ENCODE measurements at regions not wholly inside any gene's neighbourhood (a gene's known extent, or its start where the extent isn't known, plus 50 kb on each side); places are given as distances from the start of the nearest gene placed in this dataset.

- Histone ChIP-seq H3K36me3 (ENCODE audit: control insufficient read depth in 1 of 2, insufficient read depth in 2 of 2, low read length in 2 of 2) (no peaks in the 10 kb centered on the region), H3K4me1 (ENCODE audit: control insufficient read depth in 1 of 2, insufficient read depth in 2 of 2, low read length in 2 of 2) (no peaks in the 10 kb centered on the region), H3K4me3 (ENCODE audit: low read depth in 1 of 2, low read length in 2 of 2) (no peak overlapping the region), H3K27me3 (ENCODE audit: low read depth, low read length) (peaks cover 6% of the 10 kb centered on the region), H3K9me3 (ENCODE audit: control insufficient read depth in 1 of 2, low read length in 2 of 2) (no peaks in the 10 kb centered on the region), H3K27ac (ENCODE audit: low read length) (no peak overlapping the region)
Measured at GRCh38 chr5:54902791-54903473, 82.5 kb downstream of the ESM1 start.

- Histone ChIP-seq H3K27ac (ENCODE audit: low read length) (peak overlapping the region; percentile 54), H3K36me3 (ENCODE audit: control insufficient read depth in 1 of 2, insufficient read depth in 2 of 2, low read length in 2 of 2) (no peaks in the 10 kb centered on the region), H3K27me3 (ENCODE audit: low read depth, low read length) (peaks cover 6% of the 10 kb centered on the region), H3K9me3 (ENCODE audit: control insufficient read depth in 1 of 2, low read length in 2 of 2) (no peaks in the 10 kb centered on the region), H3K4me3 (ENCODE audit: low read depth in 1 of 2, low read length in 2 of 2) (no peak overlapping the region), H3K4me1 (ENCODE audit: control insufficient read depth in 1 of 2, insufficient read depth in 2 of 2, low read length in 2 of 2) (no peaks in the 10 kb centered on the region)
Measured at GRCh38 chr5:54900984-54901725, 84.2 kb downstream of the ESM1 start.

- Histone ChIP-seq H3K4me1 (ENCODE audit: control insufficient read depth in 1 of 2, insufficient read depth in 2 of 2, low read length in 2 of 2) (no peaks in the 10 kb centered on the region), H3K9me3 (ENCODE audit: control insufficient read depth in 1 of 2, low read length in 2 of 2) (no peaks in the 10 kb centered on the region), H3K36me3 (ENCODE audit: control insufficient read depth in 1 of 2, insufficient read depth in 2 of 2, low read length in 2 of 2) (no peaks in the 10 kb centered on the region), H3K4me3 (ENCODE audit: low read depth in 1 of 2, low read length in 2 of 2) (no peak overlapping the region), H3K27me3 (ENCODE audit: low read depth, low read length) (peaks cover 6% of the 10 kb centered on the region), H3K27ac (ENCODE audit: low read length) (no peak overlapping the region)
Measured at GRCh38 chr5:54897001-54897400, 88.4 kb downstream of the ESM1 start.

GRCh38 chr5:54895816-54896341 lies 89.5 kb downstream of the ESM1 start:
- no peaks in the 10 kb centered on the region for H3K9me3 ChIP-seq (ENCODE audit: control insufficient read depth in 1 of 2, low read length in 2 of 2)
- no peaks in the 10 kb centered on the region for H3K36me3 ChIP-seq (ENCODE audit: control insufficient read depth in 1 of 2, insufficient read depth in 2 of 2, low read length in 2 of 2)
- no peaks in the 10 kb centered on the region for H3K4me1 ChIP-seq (ENCODE audit: control insufficient read depth in 1 of 2, insufficient read depth in 2 of 2, low read length in 2 of 2)

GRCh38 chr5:54894957-54895815 lies 90.2 kb downstream of the ESM1 start:
- H3K4me3 ChIP-seq (ENCODE audit: low read depth in 1 of 2, low read length in 2 of 2), result no peak overlapping the region
- H3K27me3 ChIP-seq (ENCODE audit: low read depth, low read length), result no peaks in the 10 kb centered on the region
- H3K27ac ChIP-seq (ENCODE audit: low read length), result no peak overlapping the region
- no peaks in the 10 kb centered on the region for H3K9me3 ChIP-seq (ENCODE audit: control insufficient read depth in 1 of 2, low read length in 2 of 2)
- H3K36me3 ChIP-seq (ENCODE audit: control insufficient read depth in 1 of 2, insufficient read depth in 2 of 2, low read length in 2 of 2), result no peaks in the 10 kb centered on the region
- H3K4me1 ChIP-seq (ENCODE audit: control insufficient read depth in 1 of 2, insufficient read depth in 2 of 2, low read length in 2 of 2), result no peaks in the 10 kb centered on the region

More at GRCh38 chr5:54895816-54896341, 89.5 kb downstream of the ESM1 start:
- Histone ChIP-seq H3K27me3 (ENCODE audit: low read depth, low read length) (no peaks in the 10 kb centered on the region), H3K4me3 (ENCODE audit: low read depth in 1 of 2, low read length in 2 of 2) (no peak overlapping the region), H3K27ac (ENCODE audit: low read length) (no peak overlapping the region)

GRCh38 chr5:54889826-54890225 lies 95.6 kb downstream of the ESM1 start:
- no peak overlapping the region for H3K4me3 ChIP-seq (ENCODE audit: low read depth in 1 of 2, low read length in 2 of 2)
- no peaks in the 10 kb centered on the region for H3K36me3 ChIP-seq (ENCODE audit: control insufficient read depth in 1 of 2, insufficient read depth in 2 of 2, low read length in 2 of 2)
- no peaks in the 10 kb centered on the region for H3K27me3 ChIP-seq (ENCODE audit: low read depth, low read length)
- H3K27ac ChIP-seq (ENCODE audit: low read length), result no peak overlapping the region
- no peaks in the 10 kb centered on the region for H3K4me1 ChIP-seq (ENCODE audit: control insufficient read depth in 1 of 2, insufficient read depth in 2 of 2, low read length in 2 of 2)
- no peaks in the 10 kb centered on the region for H3K9me3 ChIP-seq (ENCODE audit: control insufficient read depth in 1 of 2, low read length in 2 of 2)

GRCh38 chr5:54887663-54888062 lies 97.7 kb downstream of the ESM1 start:
- no peak overlapping the region for H3K27ac ChIP-seq (ENCODE audit: low read length)
- peaks cover 0 to 7% of the 10 kb centered on the region in 2 donors for H3K4me1 ChIP-seq (ENCODE audit: control insufficient read depth in 1 of 2, insufficient read depth in 2 of 2, low read length in 2 of 2)
- no peaks in the 10 kb centered on the region for H3K36me3 ChIP-seq (ENCODE audit: control insufficient read depth in 1 of 2, insufficient read depth in 2 of 2, low read length in 2 of 2)
- H3K27me3 ChIP-seq (ENCODE audit: low read depth, low read length), result peaks cover 5% of the 10 kb centered on the region
- no peak overlapping the region for H3K4me3 ChIP-seq (ENCODE audit: low read depth in 1 of 2, low read length in 2 of 2)
- H3K9me3 ChIP-seq (ENCODE audit: control insufficient read depth in 1 of 2, low read length in 2 of 2), result no peaks in the 10 kb centered on the region

GRCh38 chr5:54886866-54887265 lies 98.5 kb downstream of the ESM1 start:
- Histone ChIP-seq H3K4me1 (ENCODE audit: control insufficient read depth in 1 of 2, insufficient read depth in 2 of 2, low read length in 2 of 2) (peaks cover 0 to 7% of the 10 kb centered on the region in 2 donors), H3K27me3 (ENCODE audit: low read depth, low read length) (peaks cover 5% of the 10 kb centered on the region), H3K27ac (ENCODE audit: low read length) (no peak overlapping the region), H3K9me3 (ENCODE audit: control insufficient read depth in 1 of 2, low read length in 2 of 2) (no peaks in the 10 kb centered on the region), H3K36me3 (ENCODE audit: control insufficient read depth in 1 of 2, insufficient read depth in 2 of 2, low read length in 2 of 2) (no peaks in the 10 kb centered on the region), H3K4me3 (ENCODE audit: low read depth in 1 of 2, low read length in 2 of 2) (no peak overlapping the region)

GRCh38 chr5:54885636-54886035 lies 99.8 kb downstream of the ESM1 start:
- H3K9me3 ChIP-seq (ENCODE audit: control insufficient read depth in 1 of 2, low read length in 2 of 2), result no peaks in the 10 kb centered on the region
- no peak overlapping the region for H3K27ac ChIP-seq (ENCODE audit: low read length)
- no peak overlapping the region for H3K4me3 ChIP-seq (ENCODE audit: low read depth in 1 of 2, low read length in 2 of 2)
- H3K4me1 ChIP-seq (ENCODE audit: control insufficient read depth in 1 of 2, insufficient read depth in 2 of 2, low read length in 2 of 2), result peaks cover 0 to 7% of the 10 kb centered on the region in 2 donors
- no peaks in the 10 kb centered on the region for H3K36me3 ChIP-seq (ENCODE audit: control insufficient read depth in 1 of 2, insufficient read depth in 2 of 2, low read length in 2 of 2)
- peaks cover 5% of the 10 kb centered on the region for H3K27me3 ChIP-seq (ENCODE audit: low read depth, low read length)

GRCh38 chr5:54884195-54884536 lies 101.2 kb downstream of the ESM1 start:
- Histone ChIP-seq H3K4me3 (ENCODE audit: low read depth in 1 of 2, low read length in 2 of 2) (peak overlapping the region in 1 of 2 donors; percentile 71), H3K27me3 (ENCODE audit: low read depth, low read length) (peaks cover 5% of the 10 kb centered on the region), H3K4me1 (ENCODE audit: control insufficient read depth in 1 of 2, insufficient read depth in 2 of 2, low read length in 2 of 2) (peaks cover 0 to 7% of the 10 kb centered on the region in 2 donors), H3K36me3 (ENCODE audit: control insufficient read depth in 1 of 2, insufficient read depth in 2 of 2, low read length in 2 of 2) (no peaks in the 10 kb centered on the region), H3K9me3 (ENCODE audit: control insufficient read depth in 1 of 2, low read length in 2 of 2) (no peaks in the 10 kb centered on the region), H3K27ac (ENCODE audit: low read length) (no peak overlapping the region)
